GM19025 (cell line): ENCODE measurements at regions not wholly inside any gene's neighbourhood (a gene's known extent, or its start where the extent isn't known, plus 50 kb on each side); places are given as distances from the start of the nearest gene placed in this dataset.

ENCODE experiments used
- ATAC-seq: cut with Tn5 transposase; IDR thresholded peaks from one replicate; pipeline ENCODE4 v1.9.1; 2021; ENCODE audit warnings: mild to moderate bottlenecking, low read depth, moderate library complexity; ENCODE audit not compliant: unreplicated experiment

DNA sequence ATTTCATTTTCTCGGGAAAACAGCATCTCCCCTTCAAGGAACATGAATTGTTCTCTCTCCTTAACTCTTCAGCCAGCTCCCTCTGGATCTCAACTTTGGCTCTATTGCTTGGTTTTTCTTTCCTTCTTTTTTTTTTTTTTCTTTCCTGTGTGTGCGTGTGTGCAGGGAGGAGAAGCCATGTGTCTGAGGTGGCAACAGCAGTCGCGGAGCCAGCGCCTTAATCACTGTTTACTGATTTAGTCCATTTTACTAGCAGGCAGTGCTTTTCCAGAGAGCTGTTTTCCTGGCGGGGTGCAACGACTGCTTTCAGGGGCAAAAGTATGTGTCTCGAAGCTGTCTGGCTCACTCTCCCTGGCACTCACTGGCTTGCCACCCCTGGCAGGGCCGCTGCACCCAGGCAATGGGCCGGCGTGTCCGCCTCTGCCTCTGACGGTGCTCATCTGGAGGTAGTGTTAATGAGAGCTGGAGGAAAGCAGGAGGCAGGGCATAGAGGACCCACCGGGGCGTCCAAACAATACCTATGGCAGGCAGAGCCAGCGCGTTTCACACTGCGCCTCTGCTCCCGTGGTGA lies 835.4 kb upstream of the NR2F2 start:
- ATAC-seq = no peak

DNA sequence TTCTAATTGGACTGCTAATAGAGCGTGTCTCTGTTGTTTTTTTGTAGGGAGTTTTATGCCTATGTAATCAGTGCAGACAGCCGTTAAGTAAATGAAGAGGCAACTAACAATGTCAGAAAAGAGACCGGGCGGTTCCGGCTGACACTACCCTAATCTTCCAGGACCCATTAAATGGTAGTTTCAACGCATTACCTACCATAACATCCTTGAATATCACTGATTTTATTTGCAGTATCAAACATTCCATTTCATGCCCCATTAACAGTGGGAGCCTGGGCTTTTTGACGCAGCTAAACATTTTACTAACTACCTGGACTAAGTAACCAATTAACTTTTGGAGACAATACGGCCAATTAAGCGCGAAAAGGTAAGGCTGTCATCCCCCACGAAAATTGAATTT lies 832.9 kb upstream of the NR2F2 start:
- no peak for ATAC-seq

DNA sequence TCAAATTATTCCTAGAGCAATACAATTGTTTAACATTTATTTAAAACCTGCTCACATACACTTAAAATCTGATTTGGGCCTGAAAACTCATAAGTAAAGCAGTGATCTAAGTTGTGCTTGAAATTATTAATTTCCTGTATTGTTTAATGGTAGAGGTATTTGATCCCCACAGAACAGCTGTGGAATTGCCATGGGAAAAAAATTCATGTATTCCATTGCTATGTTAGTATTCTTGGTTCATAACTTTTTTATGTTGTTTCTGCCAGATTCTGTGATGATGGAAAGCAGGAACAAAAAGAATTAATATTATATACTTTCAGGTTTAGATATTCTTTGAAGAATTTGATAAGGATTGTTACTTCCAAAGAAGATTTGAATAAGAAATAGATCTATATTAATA lies 831.5 kb upstream of the NR2F2 start:
- no peak for ATAC-seq

DNA sequence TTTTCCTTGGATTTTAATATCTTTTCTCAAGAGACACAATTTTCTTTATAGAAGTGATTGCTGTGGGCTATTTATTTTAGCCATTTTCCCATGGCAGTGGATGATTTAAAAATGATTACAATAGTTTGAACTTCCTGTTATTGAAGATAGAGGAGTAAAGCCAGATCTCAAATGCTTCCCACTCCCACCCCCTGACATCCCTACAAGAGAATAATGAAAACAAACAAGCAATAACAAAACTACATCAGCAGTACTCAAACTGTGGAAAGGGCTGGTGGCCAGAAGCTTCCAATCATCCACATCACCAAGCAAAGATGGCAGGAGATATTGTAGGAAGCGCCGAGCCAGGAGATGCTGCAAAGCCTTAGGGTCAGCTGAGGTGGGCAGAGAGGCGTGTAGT lies 831.1 kb upstream of the NR2F2 start:
- no peak for ATAC-seq

DNA sequence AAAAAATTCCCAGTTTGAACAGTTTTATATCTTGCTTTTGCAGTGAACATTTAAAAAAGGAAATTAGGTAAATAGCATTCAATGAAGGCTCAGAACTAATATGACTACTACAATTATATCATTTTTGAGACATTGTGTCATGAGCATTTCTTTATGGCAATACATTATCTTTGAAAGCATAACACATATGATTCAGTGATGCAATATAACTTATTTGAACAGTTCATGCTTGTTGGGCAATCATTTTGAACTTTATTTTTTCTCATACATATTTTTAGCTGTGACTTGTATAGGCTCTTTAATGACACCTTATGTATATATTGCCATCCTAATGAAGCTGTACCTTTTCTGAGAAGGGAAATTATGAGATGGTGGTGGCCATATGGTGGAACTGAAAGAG lies 828.6 kb upstream of the NR2F2 start:
- ATAC-seq = no peak

DNA sequence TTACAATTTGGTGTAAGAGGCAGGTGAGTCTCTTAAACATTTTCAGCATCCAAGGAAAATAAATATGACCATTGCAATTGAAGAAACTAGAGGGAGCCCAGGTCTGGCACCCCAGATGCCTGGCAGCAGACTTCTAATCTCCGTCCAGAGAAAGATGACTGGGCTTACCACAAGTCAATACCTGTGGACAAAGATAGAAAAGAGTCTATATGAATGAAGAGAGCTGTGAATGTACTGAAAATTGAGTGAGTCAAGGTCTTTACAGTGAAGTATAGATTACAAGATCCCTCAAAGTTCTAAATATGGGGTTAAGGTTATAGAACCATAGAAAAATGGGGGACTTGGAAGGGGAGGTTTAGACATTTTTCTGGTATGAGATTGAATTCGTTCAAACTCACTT lies 827.4 kb upstream of the NR2F2 start:
- ATAC-seq = no peak

DNA sequence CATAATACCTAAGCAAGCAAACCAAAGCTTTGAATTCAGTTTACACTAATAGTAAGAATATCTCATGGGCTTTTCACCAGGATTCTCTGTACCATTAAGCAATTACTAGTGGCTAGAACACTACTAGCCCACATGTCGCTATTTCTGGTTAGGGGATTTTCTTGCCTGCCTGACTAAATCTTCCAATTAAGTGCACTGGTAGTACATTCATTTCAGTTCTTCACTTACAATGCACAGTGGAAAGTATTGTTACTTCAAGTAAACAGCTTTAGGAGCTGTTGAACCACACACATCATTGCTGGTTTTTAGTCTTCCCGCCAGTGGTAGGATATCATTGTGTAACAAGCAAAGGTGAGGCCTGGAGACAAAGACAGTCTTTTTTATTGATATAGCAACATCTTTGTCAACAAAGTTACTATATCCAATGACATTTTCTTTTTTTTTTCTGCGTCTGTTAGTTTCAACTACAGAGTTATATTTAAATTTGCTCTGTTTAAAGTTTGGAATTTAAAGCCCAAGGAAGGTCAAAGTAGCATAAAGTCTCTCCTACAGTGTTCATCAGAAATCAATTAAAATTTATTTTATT lies 826.8 kb upstream of the NR2F2 start:
- ATAC-seq = no peak

DNA sequence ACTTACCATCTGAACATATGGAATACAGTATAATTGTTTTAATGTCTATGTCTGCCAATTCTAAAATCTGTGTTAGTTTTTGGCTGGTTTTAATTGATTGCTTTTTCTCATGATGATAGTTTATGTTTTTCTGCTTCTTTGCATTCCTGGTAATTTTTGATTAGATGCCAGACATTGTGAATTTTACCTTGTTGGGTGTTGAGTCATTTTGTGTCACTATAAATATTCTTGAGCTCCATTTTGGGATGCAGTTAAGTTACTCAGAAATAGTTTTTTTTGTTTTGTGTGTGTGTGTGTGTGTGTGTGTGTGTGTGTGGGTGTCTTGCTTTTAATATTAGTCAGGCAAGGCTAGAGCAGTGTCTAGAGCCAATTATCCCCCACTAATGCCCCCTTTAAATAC lies 818.8 kb upstream of the NR2F2 start:
- no peak for ATAC-seq

DNA sequence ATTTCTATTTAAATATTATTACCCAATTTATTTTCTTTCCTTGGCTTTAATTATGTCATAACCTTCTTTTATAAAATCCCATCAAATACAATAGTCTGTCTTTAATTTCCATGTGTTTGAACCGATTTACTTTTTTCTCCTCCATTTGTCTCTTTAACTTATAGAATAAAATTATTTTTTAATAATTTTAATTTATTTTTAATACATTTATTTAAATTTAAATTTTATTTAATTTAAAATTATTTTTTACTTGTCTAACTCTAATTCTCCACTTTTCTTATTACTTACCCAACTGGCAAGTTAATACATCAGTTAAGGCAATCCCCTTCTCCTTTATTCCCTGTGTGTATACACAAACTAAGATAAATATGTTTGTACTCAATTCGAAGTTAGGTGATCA lies 817.6 kb upstream of the NR2F2 start:
- no peak for ATAC-seq

DNA sequence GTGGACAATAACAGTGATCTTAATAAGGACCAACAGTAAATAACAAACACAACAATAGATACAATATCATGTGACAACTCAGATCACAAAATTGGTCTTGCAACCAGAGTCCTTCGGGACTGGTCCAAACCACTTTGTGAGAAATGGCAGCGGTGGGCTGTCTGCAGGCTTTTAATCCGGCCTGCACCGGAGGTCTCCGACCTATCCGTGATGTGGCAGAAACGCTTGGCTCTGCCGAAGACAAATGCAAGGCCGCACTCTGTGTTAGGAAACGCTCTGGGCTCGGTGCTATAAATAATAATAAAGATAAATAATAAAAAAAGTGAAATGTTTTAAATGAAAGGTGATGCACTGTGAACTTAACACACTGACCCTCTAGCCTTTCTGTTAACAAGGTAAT lies 810.6 kb upstream of the NR2F2 start:
- no peak for ATAC-seq

DNA sequence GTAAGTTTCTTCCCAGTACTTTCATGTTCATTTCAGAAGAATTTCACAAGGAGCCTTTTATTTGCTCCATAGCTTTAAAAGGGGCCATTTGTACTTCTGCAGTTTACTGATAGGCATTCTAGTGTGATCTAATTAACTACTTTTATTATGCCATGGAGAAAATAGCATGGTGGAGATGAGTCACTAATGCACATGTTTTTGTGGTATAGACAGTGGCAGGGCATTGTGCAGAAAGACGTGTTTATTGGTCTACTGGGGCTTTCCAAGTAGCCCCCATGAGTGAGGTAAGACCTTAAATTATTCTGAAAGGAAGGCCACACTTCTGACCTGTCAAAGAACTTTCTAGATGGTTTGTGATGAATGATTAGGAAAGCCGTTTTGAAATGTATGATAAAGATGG lies 810.0 kb upstream of the NR2F2 start:
- no peak for ATAC-seq

DNA sequence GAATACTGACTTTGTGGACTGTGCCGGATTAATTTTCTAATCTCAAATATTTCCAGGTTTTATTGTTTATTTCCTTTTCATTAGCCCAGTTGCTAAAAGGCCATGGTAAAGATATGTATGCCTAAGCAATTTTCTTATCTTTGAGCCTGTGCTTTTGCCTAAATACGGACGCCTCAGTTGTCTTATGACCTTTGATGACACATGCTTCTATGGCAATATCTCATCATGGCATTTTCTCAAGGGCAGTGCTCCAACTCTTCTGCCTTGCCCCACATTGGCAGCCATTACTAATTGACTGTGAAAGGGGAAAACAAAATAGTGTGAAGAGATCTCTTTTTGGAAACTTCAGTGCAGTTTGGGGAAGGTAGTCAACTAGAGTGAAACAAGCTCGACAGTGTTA lies 809.6 kb upstream of the NR2F2 start:
- ATAC-seq = no peak

DNA sequence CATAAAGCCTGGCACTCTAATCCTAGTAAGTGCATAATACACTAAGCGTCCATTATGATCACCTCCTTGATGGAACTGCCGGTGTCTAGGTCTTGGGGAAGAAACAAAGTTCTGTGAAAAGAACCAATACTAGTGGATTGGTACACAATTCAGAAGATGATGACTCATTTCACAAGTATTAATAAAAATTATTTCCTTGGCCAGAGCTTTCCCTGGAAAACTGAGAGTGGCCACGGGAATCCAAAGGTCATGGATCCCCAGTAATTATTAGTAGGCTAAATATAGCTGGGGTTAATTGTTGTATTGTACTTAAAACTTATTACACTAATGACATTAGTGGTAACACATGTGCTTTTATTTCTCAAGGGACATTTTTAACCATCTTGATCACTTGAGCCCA lies 808.0 kb upstream of the NR2F2 start:
- no peak for ATAC-seq

DNA sequence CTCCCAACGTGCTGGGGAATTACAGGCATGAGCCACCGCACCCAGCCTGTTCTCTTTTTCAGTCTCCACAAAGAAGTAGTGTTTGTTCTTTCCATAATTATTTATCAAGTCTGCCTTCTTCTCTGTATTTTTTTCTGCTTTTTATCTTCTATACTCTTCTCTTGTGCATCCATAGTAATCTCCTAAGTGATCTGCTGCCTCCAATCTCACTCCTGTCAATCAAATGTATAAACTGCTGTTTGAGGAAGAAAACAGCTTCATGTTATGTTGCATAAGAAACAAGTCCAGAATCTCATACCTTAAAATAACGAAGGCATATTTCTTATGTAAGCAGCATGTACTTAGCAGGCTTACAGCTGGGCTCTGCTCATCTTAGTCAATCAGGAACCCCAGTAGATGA lies 801.6 kb upstream of the NR2F2 start:
- no peak for ATAC-seq

DNA sequence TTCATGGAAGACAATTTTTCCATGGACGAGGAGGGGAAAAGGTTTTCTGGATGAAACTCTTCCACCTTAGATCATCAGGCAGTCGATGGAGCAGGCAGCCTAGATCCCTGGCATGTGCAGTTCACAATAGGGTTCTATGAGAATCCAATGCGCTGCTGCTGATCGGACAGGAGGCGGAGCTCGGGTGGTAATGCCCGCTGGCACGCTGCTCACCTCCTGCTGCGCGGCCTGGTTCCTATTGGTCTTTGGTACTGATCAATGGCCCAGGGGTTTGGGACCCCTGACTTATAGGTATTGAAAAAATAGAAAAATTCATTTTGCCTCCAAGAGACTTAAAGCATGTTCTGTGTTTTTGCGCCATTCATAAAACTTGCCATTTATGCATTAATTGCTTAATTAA lies 793.9 kb upstream of the NR2F2 start:
- no peak for ATAC-seq

DNA sequence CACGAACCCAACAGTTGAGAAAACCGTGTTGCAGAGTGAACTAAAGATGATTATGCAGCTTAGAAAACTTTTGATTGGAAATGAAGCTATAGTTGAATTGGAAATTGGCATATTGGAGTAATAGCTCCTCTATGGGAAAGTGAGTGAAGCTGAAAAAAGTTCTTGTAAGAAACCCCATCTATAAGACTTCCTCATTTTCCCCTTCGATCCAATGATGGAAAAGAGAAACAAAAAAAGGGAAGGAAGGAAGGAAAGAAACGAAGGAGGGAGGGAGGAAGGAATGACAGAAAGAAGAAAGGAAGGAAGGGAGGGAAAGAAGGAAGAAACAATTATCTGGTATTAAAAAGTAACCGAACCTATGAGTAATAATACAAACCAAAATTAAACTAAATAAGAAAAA lies 791.8 kb upstream of the NR2F2 start:
- ATAC-seq = no peak

DNA sequence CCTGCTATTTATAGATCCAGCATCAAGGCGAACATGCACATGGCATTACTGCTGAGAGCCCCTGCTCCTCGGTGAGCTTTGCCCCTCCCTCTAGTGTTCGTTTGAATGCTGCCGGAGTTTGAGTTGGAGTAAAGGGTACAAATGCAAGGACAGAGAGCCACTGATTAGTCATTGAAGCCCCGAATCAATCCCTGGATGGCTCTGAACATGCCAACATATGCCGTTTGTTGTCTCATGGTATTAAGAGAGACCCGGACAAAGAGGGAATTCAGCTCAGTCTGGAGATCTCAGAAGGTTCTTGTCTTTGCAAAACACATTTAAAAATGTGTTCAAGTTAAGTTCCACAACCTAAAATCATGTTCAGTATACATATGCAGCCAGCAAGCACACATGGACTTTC lies 789.2 kb upstream of the NR2F2 start:
- no peak for ATAC-seq

DNA sequence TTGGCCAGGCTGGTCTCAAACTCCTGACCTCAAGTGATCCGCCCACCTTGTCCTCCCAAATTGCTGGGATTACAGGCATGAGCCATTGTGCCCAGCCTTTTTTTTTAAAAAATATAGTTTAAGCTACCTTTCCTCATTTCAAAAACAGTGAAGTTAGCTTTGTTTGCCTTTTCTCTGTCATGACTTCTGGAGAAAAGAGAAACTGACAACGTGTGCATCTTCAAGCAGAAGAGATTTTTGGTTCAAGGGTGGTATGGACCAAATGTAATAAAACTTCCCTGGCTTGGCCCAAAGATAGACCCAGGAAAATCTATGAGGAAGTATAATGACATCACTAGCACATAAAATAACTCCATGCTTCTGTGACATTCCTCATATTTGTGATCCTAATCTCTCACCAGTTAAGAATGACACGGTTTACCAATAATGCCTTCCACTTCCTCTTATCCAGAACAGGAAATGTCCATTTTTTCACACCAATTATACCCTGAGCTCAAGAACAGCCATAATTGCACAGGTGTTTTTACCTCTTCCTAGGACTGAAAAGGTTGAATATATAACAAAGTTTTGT lies 781.2 kb upstream of the NR2F2 start:
- ATAC-seq = no peak

DNA sequence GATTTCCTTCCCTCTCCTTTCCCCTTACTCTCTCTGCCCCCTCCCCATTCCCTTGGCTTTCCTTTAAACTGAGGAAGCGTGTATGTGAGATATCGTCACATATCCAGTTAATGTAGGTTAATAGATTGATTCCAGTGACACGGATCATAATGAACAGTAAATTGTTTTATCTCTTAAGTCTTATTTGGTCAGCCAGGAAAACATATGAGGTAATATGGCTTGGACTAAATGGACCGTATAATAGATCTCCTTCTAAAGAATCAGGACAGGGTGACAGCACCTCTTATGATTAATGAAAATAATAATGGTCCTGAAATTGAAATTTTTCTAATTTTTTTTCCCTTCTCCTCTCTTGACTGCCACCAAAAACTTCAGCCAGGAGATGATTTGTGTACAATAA lies 779.8 kb upstream of the NR2F2 start:
- ATAC-seq = no peak

DNA sequence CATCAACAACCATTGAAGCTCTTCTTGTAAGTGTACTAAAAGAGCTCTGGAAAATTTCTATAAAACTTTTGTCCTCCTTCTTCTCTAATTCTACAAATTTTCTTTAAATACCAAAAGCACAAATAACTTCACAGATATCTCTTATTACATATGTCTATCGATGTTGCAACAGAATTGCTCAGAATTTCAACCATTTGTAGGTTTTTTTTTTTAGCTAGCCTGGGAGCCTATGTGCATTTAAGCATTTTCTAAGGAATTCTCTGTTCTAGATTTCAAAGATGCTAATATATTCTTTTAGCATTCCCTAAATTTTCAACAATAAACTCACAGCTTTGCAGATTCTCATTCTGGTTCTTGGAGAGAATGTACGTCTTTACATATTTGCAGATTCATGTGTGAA lies 774.3 kb upstream of the NR2F2 start:
- no peak for ATAC-seq

DNA sequence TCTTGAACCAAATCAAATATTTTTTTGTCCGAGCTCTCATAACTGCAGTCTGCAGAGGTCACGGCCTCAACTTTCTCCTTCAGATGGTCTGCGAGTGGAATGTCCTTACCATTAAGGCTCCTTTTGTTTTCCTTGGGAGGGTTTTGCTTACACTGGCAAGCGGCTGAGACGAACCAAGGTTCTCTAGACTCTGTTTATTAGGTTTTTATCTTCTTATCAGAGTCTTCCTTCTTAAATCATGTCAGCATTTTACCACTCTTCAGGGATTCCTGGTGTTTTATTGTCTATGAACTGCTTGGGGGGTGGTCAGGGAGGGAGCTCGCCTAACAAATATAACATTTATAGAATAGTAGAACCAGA lies 773.7 kb upstream of the NR2F2 start:
- no peak for ATAC-seq

DNA sequence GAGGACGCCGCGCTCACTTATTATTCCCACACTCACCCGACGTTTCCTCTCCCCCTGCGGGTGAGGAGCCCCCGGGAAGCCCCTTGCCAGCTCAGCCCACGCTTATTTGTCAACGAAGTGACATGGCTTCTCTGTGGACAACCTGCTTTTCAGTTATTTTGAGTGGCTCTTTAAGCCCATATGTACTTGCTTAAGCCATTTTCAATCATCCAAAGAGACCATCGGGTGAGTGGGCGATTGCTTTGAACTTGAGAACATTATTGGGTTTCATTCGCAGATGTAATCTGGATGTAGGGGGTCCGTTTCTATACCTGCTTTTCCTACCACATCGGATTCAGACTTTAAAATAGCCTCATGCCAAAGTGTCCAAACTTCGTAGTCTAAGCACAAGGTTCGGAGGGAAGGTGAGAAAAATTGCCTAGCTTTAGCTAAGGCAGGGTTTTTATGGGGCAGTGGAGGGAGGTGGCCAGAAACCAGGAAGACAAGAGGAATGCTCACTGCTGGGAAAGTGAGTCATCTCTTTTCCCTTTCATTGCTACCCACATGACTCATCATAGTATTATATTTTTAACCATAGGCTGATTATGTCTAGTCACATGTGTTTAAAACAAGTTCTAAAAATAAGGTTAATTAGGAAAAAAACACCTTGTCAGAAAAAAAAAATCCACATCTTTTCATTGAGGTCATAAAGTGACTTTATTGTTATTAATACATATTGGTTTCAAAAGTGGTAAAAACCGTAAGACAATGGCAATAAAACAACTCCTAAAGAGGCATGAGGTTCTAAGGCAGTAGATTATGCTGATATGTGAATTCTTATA lies 773.1 kb upstream of the NR2F2 start:
- no peak for ATAC-seq
